AG09309 (cell line): ENCODE measurements at regions not wholly inside any gene's neighbourhood (a gene's known extent, or its start where the extent isn't known, plus 50 kb on each side); places are given as distances from the start of the nearest gene placed in this dataset.

Experiments
- DNase-seq: peaks from one replicate; pipeline ENCODE4 v3.0.0-alpha.2; 2010; ENCODE audit warnings: low read depth
- H3K4me3 ChIP-seq: 2 replicates; pipeline ENCODE4 v1.5.1; 2011; ENCODE audit warnings: mild to moderate bottlenecking, low read depth, low read length, moderate library complexity; ENCODE audit not compliant: control insufficient read depth
- TF ChIP-seq, protein P1 (sequence below): IDR thresholded peaks from 2 replicates; pipeline ENCODE4 v1.5.1; 2011; ENCODE audit warnings: mild to moderate bottlenecking, low read depth, low read length, inconsistent platforms; ENCODE audit not compliant: insufficient read depth, control insufficient read depth; ENCODE audit errors: missing control alignments

DNA sequence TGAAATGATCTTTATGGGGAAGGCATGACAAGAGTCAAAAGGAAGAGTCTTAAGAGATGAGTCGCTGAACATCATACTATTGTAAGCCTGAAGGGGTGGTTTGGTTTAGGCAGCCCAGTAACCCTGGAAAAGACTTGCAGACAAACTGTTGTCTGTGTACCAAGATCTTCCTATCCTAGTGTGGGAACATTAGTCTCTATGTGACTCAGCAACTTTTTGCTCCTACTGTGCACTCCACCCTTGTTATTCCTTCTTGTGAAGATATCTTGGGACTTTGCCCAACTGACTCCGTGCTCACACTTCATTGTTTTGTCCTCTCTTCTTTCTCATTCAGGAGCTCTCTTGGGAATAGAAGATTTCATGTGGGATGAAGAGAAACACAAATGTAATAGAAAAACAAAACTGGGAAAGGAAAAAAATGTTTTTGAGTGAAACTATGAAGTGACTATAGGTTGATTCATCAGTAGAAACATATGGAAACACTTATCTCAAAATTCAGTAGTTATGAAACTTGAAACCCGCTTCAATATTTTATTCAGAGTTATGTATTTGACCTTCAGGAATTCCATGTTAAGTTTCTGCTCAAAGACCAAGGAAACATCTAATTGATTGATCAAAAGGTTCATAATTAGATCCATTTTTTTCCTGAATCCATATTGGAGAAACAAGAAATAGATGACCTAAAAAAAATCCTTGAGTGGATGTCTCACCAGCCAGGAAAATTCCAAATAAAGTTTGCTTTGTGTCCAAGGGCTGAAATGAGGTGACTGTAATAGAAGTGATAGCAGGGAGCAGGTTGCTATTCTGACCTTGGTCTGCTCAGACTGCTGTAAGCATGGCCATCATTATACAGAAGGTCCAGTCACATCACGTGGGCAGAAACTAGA, 67.2 kb downstream of the BTG1 start:
- H3K4me3 ChIP-seq = no peak overlapping the region
- TF ChIP-seq, protein P1, sequence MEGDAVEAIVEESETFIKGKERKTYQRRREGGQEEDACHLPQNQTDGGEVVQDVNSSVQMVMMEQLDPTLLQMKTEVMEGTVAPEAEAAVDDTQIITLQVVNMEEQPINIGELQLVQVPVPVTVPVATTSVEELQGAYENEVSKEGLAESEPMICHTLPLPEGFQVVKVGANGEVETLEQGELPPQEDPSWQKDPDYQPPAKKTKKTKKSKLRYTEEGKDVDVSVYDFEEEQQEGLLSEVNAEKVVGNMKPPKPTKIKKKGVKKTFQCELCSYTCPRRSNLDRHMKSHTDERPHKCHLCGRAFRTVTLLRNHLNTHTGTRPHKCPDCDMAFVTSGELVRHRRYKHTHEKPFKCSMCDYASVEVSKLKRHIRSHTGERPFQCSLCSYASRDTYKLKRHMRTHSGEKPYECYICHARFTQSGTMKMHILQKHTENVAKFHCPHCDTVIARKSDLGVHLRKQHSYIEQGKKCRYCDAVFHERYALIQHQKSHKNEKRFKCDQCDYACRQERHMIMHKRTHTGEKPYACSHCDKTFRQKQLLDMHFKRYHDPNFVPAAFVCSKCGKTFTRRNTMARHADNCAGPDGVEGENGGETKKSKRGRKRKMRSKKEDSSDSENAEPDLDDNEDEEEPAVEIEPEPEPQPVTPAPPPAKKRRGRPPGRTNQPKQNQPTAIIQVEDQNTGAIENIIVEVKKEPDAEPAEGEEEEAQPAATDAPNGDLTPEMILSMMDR = no peak
- peak; percentile 99 for DNase-seq

DNA sequence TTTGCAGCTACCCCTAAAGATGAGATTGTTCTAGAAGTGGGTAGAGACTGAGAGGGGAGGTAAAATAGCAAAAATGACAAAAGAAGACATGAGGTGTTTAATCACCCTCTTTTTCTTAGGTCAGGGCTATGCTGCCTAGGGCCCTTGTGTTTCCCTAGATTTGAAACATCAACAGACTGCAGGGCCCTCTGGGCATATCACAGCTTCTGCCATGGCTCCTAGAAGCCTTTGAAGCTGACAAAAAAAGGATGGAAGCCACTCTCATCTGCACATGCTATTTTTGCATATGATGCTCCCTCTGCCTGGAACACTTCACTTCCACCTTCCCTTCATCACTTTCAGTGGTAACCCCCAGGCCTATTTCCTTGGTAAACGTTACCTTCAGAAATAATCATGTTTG, 68.1 kb downstream of the BTG1 start:
- H3K4me3 ChIP-seq = no peak overlapping the region
- TF ChIP-seq, protein P1 = no peak
- no peak for DNase-seq

DNA sequence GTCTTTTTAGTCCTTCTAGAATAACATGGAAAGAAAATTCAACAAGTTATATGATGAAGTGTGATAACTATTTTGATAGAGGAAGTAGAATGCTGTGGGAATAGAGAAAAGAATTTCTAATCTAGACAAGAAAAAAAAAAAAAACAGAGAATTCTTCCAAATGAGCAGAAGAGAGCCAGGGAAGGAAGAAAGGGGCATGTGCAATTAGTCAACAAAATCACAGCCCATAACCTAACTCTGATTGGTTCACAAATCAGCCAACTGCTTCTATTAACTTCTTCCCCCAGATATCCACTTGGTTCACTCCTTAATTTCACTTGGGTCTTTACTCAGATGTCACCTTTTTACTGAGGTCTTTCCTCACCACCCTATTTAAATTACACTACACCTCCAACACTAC, 69.5 kb downstream of the BTG1 start:
- DNase-seq = no peak

DNA sequence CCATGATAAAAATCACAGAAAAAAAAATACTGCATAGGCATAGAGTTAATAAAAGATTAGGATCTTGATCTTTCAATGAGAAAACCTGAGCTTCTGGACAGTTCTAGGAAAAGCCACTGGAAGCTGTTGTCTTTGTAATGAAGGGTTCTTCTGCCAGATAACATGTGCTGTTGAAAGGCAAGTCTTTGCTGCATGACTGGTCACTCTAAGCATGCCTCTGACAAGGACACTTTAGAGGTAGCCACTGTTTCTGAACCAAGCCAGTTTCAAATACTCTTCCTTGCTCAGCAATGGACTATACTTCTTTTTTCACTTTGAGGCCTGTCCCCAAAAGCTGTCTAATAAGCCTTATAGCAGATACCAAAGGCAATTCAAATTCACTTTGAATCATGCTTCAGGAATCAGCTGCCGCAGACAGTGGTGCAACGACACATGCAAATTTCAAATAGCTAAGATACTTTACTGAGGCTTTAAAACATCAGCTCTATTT, 70.2 kb downstream of the BTG1 start:
- peak; percentile 55 for DNase-seq
- TF ChIP-seq, protein P1 = no peak
- H3K4me3 ChIP-seq = no peak overlapping the region

More for the DNA sequence above, 69.5 kb downstream of the BTG1 start:
- TF ChIP-seq, protein P1 = no peak
- H3K4me3 ChIP-seq = no peak overlapping the region

DNA sequence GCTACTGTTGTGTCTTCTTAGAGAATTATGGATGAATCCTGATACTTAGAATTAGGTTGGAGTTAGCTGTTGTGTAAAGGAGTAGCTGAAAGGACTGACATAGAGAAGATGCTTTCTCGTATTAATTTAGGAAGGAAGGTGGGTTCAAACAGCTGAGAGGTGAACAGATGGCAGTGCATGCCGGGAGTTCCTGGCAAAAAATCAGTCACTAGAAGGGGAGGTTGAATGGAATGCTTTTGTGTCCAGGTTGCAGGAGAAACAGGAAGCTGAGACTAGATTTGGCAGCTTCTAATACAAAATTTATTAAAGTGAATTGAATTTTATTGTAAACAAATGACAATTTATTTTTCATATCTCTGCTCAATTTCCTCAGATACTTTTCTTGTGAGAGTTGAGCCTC, 70.8 kb downstream of the BTG1 start:
- TF ChIP-seq, protein P1 = no peak
- H3K4me3 ChIP-seq = no peak overlapping the region
- no peak for DNase-seq

DNA sequence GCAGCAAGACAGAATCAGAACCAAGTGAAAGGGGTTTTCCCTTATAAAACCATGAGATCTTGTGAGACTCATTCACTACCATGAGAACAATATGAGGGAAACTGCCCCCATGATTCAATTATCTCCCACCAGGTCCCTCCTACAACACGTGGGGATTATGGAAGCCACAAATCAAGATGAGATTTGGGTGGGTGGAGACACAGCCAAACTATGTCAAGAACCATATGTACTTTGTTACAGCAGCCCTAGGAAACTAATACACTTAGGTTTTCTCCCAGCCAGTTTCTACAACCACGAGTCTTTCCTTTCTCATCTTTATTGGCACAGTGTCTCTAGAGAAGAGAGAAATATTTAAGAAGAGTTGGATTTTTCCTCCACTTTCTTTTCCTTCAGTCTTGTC, 72.6 kb downstream of the BTG1 start:
- no peak overlapping the region for H3K4me3 ChIP-seq
- TF ChIP-seq, protein P1 = no peak
- no peak for DNase-seq
